Limb (tissue), 2 donors: ENCODE measurements at regions not wholly inside any gene's neighbourhood (a gene's known extent, or its start where the extent isn't known, plus 50 kb on each side); places are given as distances from the start of the nearest gene placed in this dataset.
A peak's percentile ranks its signal among the peaks of the same experiment; 100 is the strongest.

Experiments used
- DNase-seq, 2 donors: peaks; one replicate each; pipeline ENCODE4 v3.0.0-alpha.2; 2016; ENCODE audit errors: extremely low spot score in 2 of 2

DNA sequence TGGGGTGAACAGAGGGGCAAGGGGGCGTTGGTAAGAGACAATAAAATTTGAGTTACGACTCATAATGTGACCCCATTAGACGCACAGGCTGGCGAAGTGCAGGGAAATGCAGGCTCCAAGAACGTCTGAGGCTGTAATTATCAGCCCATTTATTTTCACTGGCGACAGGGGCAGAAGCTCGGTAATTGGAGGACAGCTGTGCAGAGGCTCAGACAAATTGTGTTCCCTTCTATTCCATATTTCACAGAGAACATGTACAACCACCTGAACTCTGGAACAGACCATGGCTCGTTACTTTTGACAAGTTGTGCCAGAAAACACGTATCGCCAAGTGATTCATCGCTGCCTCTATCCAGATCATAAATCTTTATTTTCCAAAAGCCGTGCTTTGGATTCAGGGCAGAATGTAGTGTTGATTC is 137.3 kb upstream of the FRMD4A start:
- DNase-seq: peak in 1 of 2 donors; percentile 56

DNA sequence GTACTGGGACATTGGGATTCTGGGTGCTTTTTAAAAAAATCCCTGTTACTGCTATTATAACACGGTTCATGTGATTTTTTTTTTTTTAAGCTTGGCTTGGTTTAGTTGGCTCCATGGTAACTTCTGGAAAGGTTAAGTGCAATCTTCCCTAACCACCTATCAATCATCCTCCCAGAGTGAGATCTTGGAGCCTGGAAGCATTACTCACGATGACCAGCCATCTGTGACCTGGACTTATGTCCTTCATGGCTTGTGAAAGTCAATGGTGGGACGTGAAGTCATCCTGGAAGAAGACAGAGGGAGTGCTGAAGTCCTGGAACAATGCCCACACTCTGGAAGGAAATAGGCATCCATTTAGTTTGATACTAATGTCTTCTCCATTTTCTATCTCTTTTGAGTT is 135.5 kb upstream of the FRMD4A start:
- DNase-seq: peak in 1 of 2 donors; percentile 48

DNA sequence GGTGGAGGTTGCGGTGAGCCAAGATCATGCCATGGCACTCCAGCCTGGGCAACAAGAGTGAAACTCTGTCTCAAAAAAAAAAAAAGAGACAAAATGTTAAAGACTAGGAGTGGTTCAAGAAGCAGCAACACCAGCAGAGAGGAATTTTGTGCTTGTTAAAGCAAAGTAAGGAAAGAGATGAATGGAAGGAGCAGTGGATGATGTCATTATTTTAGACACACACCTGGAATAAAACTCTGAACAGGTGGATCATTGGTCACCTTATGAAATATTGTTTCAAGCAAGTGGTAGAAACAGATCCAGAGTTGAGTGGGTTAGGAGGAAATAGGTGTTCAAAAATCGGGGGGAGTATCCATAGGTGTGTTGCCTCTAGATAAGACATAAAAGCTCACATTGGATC is 129.7 kb upstream of the FRMD4A start:
- no peak for DNase-seq

DNA sequence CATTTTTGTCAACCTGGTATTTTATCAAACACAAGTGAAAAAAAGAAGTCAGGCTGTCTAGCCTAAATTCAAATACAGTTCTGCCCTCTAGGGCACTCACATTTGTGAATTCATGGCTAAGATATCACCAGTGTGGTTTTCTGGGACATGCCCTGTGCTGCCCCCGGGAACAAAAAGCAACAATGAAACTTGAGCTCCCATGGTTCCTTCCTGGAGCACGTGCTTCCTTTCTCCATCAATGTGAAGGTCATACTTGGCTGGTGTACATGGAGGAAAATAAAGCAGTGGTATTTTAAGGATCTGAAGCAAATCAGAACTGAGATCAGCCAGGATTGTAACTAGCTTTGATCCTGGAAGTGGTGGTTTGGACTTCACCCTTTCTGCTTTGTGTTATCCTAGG is 128.9 kb upstream of the FRMD4A start:
- no peak for DNase-seq

DNA sequence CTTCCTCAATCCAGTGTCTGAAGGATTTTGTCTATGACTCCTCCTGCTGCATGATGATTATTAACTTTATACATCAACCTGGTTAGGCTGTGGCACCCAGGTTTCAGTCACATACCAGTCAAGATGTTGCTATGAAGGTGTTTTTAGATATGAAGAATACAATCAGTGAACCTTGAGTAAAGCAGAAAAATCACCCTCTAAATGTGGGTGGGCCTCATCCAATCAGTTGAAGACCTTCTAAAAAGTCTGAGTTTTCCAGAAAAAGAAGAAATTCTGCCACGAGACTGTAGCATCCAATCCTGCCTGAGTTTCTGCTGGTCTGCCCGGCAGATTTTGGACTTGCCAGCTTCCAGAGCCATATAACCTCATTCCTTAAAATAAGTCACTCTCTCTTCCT is 126.1 kb upstream of the FRMD4A start:
- no peak for DNase-seq

DNA sequence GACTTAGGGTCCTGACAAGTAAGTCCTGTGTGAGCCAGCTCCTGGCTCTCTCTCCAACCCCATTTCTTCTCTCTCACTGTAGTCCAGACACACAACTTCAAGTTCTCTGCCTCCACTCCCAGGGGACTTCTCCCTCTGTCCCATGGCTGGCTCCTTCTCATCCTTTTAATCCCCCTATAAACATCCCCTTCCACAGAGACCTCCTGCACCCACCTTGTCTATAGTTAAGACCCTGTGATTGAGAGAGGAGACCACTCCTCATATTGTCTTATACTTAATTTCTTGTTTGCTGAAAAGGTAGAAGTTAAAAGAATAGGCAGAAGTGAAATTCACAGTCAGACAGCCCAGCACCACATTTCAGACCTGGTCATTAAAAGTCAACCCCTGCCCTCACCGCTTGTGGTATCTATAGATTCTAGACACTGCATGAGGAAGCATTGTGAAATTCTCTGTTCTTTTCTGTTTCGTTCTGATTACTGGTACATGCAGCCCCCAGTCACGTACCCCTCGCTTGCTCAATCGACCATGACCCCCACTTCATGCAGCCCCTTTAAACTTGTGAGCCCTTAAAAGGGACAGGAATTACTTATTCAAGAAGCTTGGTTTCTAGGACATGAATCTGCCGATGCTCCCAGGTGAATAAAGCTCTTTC is 125.6 kb upstream of the FRMD4A start:
- DNase-seq: no peak

GRCh38 chr10:14454629-14455028 is 123.9 kb upstream of the FRMD4A start:
- DNase-seq: no peak

DNA sequence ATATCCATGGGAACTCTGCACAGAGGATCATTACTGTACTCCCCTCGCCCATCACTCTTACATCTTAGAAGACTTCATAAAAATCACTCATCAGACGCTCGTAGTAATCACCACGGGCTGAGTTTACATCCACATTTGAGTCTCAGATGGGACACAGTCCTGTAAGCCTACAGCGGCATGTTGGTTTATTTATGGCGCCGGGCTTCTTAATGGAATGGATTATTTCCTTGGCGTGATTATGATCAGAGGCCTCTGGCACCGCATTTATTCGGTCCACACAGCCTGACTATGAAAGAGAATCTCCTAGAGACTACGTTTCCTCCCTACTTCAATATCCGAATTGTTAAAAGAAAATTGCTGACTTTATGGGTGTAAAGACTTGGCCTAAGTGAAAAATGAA is 123.5 kb upstream of the FRMD4A start:
- no peak for DNase-seq

GRCh38 chr10:14453593-14453992 is 122.9 kb upstream of the FRMD4A start:
- DNase-seq: no peak

DNA sequence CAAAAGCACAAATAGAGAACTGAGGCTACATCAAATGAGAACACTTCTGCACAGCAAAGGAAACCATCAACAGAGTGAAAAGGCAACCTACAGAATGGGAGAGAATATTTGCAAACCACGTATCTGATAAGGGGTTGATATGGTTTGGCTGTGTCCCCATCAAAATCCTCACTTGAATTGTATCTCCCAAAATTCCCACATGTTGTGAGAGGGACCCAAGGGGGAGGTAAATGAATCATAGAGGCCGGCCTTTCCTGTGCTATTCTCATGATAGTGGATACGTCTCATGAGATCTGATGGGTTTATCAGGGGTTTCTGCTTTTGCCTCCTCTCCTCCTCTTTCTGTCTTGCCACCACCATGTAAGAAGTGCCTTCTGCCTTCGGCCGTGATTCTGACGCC is 120.6 kb upstream of the FRMD4A start:
- DNase-seq: no peak

- DNase-seq: no peak
These were observed 119.3 kb upstream of the FRMD4A start for GRCh38 chr10:14450041-14450491.

DNA sequence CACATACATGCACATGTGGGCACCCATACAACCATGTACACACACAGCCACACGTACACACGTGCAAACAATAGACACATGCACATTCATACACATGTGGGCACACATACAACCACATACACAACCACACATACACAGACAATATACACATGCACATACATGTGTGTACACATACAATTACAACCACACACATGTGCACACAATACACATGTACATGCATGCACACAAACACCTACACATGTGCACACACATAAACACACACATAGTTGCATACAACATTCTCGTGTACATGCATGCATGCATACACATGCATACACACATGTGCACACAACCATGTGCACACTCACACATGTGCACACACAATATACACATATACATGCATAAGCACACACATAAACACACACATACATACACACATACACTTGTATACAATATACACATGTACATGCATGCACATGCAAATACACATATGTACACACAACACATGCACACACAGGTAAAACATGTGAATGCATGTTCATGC is 118.6 kb upstream of the FRMD4A start:
- no peak for DNase-seq

GRCh38 chr10:14448197-14448990 is 117.7 kb upstream of the FRMD4A start:
- no peak for DNase-seq

- DNase-seq: no peak
These were observed 116.5 kb upstream of the FRMD4A start for GRCh38 chr10:14447094-14447839.

DNA sequence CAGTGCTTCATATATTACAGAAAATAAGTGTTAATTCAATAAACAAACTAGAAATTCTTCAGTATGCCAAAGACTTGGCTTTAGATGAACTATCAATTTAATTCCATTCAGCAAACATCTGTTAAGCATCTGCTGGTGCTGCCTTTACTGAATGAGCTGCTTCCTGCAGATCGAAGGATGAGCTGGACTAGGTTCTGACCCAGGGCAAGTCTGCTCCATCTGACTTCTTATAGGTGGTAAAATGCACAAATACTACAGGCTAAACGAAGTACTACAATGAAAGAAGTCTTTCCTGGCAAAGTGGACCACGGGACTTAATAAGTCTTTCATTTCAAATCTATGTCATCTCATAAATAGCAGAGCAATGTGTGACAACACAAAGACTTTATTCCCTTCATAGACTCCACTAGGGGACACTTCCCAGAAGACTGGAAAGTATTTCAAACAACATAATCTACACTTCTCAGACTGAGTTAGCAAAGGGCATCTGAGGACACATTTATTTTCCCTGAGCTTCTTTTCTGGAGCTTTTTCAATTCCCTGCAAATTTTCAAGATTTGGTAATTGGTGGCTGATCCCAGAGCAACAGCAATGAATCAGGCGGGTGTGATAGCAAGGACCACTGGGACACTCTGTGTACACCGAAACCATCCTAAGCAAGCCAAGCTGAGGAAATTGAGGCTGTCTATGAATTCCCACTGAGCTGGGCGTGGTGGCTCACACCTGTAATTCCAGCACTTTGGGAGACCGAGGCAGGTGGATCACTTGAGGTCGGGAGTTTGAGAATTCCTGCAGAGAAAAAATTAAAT is 108.9 kb upstream of the FRMD4A start:
- DNase-seq: peak in 1 of 2 donors; percentile 8

DNA sequence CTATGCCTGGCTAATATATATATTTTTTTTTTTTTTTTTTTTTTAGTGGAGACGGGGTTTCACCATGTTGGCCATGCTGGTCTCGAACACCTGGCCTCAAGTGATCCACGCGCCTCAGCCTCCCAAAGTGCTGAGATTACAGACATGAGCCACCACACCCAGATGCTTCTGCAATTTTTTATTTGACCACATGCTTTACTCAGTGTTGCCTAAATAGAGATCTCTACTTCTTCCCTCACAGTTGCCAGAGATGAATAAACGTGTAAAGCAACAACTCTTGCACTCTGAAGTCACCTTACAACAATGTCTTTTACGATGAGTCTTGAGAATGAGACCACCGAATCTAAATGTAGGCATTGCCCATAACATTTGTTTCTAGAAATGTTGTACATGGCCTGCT is 107.9 kb upstream of the FRMD4A start:
- no peak for DNase-seq

DNA sequence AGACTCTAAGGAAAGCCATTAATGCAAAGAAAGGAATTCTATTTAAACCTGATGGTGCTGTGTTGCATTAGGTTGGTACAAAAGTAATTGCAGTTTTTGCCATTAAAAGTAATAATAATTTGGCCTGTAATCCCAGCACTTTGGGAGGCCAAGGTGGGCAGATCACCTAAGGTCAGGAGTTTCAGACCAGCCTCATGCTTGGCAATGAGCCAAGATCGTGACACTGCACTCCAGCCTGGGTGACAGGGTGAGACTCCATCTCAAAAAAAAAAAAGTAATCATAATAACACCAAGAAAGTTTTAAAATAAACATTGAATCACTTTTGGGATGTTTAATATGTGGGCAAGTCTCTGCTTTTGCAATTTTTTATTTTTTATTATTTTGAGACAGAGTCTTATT is 107.3 kb upstream of the FRMD4A start:
- DNase-seq: no peak

- DNase-seq: no peak
These were observed 105.4 kb upstream of the FRMD4A start for GRCh38 chr10:14435976-14436632.

DNA sequence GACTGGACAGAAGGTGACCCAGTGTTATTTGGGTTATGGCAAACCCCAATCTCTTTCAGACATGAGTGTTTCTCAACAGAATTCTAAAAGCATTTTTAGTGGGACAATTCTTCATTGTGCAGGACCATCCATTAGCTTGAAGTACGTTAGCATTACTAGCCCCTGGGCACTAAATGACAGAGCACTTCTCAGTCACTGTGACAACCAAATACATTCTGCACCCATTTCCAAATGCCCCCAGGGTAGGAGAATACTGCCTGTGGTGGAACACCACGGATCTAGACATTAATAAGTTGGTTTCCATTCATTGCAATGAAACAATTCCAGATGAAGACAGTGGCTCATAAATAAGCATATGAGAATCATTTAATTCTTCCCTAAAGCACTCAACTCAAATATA is 102.4 kb upstream of the FRMD4A start:
- no peak for DNase-seq

DNA sequence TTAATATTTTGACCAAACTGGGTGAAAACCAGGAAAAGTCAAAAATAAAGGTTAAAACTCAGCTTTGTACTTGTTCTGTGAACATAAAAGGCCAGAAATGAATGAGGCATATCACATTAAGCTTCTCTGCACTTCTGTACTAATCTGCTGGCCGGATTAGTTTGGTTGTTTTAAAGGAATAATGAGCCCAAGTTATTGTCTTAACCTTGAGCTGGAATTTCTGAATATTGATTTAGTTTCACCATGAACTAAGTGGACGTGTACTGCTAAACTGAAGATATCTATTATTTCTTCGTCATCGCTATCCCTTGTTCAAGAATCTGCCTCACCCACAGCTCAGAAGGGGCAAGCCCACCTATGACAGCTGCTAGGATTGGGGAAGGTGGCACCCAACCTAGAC is 101.1 kb upstream of the FRMD4A start:
- DNase-seq: no peak
